ENCODE measurements at regions not wholly inside any gene's neighbourhood (a gene's known extent, or its start where the extent isn't known, plus 50 kb on each side); places are given as distances from the start of the nearest gene placed in this dataset.

- no peak overlapping the region for H3K4me3 ChIP-seq (ENCODE audit: control insufficient read depth, low read depth, low read length)
- no peak for DNase-seq (ENCODE audit: low read depth)
- TF ChIP-seq CTCF (IDR thresholded peaks at IDR 0.05; ENCODE audit: control insufficient read depth, insufficient read depth, low read depth, low read length, missing control alignments): no peak
Measured at GRCh38 chr11:29773656-29774264, 243.1 kb downstream of the KCNA4 start.

- TF ChIP-seq CTCF (IDR thresholded peaks at IDR 0.05; ENCODE audit: control insufficient read depth, insufficient read depth, low read depth, low read length, missing control alignments): no peak
- no peak overlapping the region for H3K4me3 ChIP-seq (ENCODE audit: control insufficient read depth, low read depth, low read length)
- DNase-seq (ENCODE audit: low read depth): no peak
Measured at GRCh38 chr11:29756871-29757270, 260.0 kb downstream of the KCNA4 start.

GRCh38 chr11:29755474-29755873 is 261.4 kb downstream of the KCNA4 start:
- H3K4me3 ChIP-seq (ENCODE audit: control insufficient read depth, low read depth, low read length): no peak overlapping the region
- TF ChIP-seq CTCF (IDR thresholded peaks at IDR 0.05; ENCODE audit: control insufficient read depth, insufficient read depth, low read depth, low read length, missing control alignments): no peak
- no peak for DNase-seq (ENCODE audit: low read depth)

- TF ChIP-seq CTCF (IDR thresholded peaks at IDR 0.05; ENCODE audit: control insufficient read depth, insufficient read depth, low read depth, low read length, missing control alignments): no peak
- H3K4me3 ChIP-seq (ENCODE audit: control insufficient read depth, low read depth, low read length): no peak overlapping the region
Measured at GRCh38 chr11:29751618-29752017, 265.2 kb downstream of the KCNA4 start.

GRCh38 chr11:29750392-29750791 is 266.4 kb downstream of the KCNA4 start:
- no peak for TF ChIP-seq CTCF (IDR thresholded peaks at IDR 0.05; ENCODE audit: control insufficient read depth, insufficient read depth, low read depth, low read length, missing control alignments)
- H3K4me3 ChIP-seq (ENCODE audit: control insufficient read depth, low read depth, low read length): no peak overlapping the region
- no peak for DNase-seq (ENCODE audit: low read depth)

More at GRCh38 chr11:29751618-29752017, 265.2 kb downstream of the KCNA4 start:
- no peak for DNase-seq (ENCODE audit: low read depth)

- H3K4me3 ChIP-seq (ENCODE audit: control insufficient read depth, low read depth, low read length): no peak overlapping the region
- no peak for TF ChIP-seq CTCF (IDR thresholded peaks at IDR 0.05; ENCODE audit: control insufficient read depth, insufficient read depth, low read depth, low read length, missing control alignments)
- no peak for DNase-seq (ENCODE audit: low read depth)
Measured at GRCh38 chr11:29734287-29734686, 282.5 kb downstream of the KCNA4 start.
